GM18870 (cell line): ENCODE measurements at regions not wholly inside any gene's neighbourhood (a gene's known extent, or its start where the extent isn't known, plus 50 kb on each side); places are given as distances from the start of the nearest gene placed in this dataset.
A peak's percentile ranks its signal among the peaks of the same experiment; 100 is the strongest.

Source experiments
- ATAC-seq: cut with Tn5 transposase; IDR thresholded peaks from one replicate; pipeline ENCODE4 v1.9.1; 2021; ENCODE audit warnings: moderate library complexity; ENCODE audit not compliant: unreplicated experiment

- ATAC-seq: no peak
Observed at GRCh38 chrX:33465137-33465536, 253.8 kb upstream of the DMD start.

DNA sequence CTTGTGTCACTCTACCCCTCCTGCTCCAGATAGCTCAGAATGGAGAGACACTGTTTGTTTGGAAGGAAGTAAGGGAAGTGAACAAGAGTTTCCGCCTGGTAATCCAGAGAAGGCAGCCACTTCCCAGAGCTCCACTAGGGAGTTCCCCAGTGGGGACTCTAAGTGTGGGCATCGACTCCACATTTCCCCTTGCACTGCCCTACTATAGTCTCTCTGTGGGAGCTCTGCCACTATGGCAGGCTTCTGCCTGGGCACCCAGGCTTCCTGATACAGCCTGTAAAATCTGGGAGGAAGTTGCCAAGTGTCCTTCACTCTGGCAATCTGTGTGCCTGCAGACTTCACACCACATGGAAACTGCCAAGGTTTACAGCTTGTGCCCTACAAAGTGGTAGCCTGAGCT, 245.8 kb upstream of the DMD start:
- no peak for ATAC-seq

DNA sequence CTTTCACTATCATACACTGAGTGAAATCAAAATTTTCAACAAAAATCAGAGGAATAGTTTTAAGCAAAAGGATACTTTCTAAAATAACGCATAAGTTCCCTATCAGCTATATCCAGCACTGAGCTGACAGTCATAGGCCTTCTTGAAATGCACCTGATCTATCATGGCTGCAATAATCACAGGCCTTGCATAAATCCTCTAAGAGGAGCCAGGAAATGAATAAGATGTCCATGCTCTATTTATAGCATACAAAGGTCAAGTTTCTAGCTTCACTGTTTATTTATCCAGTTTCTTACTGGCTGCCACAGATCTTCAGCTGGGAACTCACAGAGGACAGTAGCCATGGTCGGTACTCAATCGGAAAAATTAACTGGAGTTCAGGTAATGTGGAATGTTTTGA, 235.9 kb upstream of the DMD start:
- no peak for ATAC-seq

GRCh38 chrX:33434256-33435092, 223.1 kb upstream of the DMD start:
- ATAC-seq: peak; percentile 50

- ATAC-seq: no peak
Observed at GRCh38 chrX:33416273-33416805, 205.0 kb upstream of the DMD start.

- no peak for ATAC-seq
Observed at GRCh38 chrX:33415459-33415858, 204.1 kb upstream of the DMD start.

DNA sequence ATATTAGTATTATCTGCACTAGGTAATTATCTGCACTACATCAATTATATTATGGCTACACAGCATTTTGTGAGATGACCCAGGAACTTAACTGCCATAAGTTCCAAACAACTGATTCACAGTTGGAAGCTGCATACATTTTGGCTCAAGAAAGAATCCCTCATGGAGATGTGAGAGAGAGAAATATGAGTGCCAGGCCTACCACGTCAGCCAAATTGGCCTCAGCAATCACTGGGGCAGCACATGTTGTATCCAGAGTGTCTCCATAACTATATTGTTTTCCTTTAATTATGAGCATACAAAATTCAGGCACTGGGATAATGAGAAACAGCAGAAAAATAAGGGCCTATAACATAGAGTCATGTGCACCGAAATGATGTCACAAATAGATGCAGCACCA, 174.2 kb upstream of the DMD start:
- no peak for ATAC-seq

- no peak for ATAC-seq
Observed at GRCh38 chrX:33379839-33380238, 168.5 kb upstream of the DMD start.

GRCh38 chrX:33357606-33358005, 146.3 kb upstream of the DMD start:
- ATAC-seq: no peak

DNA sequence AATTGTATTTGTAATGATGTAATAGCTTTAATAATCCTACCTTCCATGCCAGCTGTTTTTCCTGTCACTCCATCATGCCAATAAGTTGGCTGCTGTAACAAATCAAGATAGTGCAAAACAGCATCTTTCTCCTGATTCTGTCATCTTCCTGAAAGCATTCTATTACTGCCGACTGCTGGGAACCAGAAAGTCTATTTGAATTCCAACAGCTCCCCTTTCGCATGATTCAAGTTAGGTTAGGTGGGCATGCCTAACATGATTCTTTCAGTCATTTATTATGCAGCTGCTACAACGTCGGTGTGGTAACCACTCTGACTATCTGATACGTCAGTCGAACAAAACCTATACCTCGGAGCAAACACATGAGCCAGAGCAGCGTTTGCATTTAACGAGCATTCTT, 127.9 kb upstream of the DMD start:
- no peak for ATAC-seq

- ATAC-seq: peak; percentile 63
Observed at GRCh38 chrX:33336783-33337182, 125.4 kb upstream of the DMD start.

DNA sequence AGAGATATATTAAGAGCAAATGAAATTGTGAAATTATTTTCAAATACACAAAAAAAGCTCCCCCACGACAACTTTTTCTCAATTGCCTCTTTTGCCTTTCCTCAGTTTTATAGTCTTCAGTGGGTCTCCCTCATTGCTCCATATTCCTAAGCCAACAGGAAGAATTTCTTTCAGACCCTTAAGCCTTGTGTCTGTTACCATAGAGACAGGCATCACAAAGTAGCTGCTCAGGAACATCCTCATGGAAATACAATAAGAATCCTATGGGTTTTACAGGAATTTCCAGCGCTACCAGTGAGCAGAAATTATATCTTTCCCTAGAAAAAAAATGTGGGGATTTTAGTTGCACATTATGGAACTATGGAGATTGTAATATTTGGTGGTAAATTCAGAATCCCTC, 121.9 kb upstream of the DMD start:
- no peak for ATAC-seq

DNA sequence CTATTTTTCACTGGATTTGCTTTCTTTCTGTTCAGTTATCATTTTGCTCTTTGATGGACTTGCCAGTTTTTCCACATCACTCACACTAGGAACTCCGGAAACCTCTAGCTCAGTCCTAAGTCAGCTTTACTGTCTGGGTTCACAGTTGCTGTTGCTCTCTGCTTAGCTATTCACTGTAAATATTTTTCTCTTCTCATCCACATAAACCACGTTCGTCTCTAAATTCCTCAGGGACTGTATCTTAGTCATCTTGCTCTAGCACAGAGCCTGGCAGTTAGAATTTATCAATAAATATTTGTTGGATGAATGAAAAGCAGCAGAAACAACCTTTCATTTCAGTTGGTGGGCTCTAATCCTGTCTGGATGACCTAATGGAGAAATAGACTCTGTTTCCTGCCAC, 119.4 kb upstream of the DMD start:
- ATAC-seq: no peak

- ATAC-seq: no peak
Observed at GRCh38 chrX:33324099-33324498, 112.8 kb upstream of the DMD start.

DNA sequence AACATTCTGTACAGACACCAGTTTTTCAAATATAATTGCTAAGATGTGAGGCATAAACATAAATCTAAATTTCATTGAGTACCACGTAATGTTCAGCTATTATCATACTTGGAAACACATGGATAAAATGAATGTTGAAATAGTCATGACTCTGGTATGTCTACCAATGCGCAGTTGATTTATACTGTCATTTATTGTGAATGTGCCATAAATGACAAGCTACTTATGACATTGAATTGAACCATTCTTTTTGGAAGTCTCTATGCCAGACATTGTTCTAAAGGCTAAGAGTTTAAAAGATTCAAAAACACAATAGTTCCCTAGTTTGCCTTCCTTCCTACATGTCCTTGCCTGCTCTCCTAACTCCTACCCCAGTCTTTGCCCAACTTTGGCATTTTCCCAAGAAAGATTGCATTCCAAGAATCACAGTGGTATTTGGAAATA, 96.6 kb upstream of the DMD start:
- no peak for ATAC-seq

DNA sequence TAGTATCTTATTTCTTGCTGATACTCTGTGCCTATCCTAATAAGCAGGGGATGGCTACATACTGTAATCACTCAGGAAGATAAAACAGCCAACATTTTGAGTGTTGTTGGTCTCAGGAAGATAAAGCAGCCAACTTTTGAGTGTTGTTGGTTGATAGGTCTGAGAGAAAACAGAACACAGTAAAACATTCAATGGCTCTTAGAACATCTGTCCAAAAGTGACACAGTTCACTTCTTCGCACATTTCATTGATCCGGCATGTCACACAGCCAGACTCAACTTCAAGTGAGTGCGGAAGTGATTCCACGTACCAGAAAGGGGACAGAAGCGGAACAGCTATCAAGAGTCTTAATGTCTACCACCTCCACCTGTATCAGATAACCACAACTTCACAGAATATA, 87.3 kb upstream of the DMD start:
- no peak for ATAC-seq

GRCh38 chrX:33285550-33285949, 74.2 kb upstream of the DMD start:
- ATAC-seq: no peak

DNA sequence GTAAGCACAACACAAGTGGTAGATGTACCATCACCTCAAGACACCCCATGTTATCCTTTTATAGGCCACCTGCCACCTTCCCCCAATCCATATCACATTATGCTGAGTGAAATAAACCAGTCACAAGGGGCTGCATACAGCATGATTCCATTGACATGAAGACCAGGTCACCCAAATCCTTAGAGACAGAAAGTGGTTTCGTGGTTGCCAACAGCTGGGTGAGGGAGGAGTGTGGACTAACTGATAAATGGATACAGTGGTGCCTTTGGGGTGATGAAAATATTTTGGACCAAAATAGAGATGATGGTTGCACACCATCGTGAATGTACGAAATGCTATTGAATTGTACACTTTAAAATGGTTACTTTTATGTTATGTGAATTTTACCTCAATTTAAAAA, 65.7 kb upstream of the DMD start:
- ATAC-seq: no peak

DNA sequence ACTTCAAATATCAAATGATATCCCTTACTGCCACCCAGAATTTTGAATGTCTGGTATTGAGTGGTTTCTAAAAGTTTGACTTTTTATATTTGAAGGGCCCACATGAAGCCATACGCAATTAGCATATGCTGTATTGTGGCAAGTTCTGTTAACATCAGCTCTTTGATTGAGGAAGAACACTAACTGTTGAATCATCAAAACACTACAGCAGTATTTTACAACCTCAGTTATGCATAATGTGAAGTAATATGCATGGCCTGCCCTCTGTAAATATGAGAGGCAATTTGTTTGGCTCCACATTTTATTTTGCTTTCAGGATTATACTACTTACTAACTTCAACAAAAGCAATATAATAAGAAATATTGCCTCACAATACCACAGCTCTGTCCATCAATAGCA, 62.2 kb upstream of the DMD start:
- no peak for ATAC-seq

GRCh38 chrX:33272986-33273385, 61.6 kb upstream of the DMD start:
- ATAC-seq: no peak
